ENCODE measurements at regions not wholly inside any gene's neighbourhood (a gene's known extent, or its start where the extent isn't known, plus 50 kb on each side); places are given as distances from the start of the nearest gene placed in this dataset.

DNA sequence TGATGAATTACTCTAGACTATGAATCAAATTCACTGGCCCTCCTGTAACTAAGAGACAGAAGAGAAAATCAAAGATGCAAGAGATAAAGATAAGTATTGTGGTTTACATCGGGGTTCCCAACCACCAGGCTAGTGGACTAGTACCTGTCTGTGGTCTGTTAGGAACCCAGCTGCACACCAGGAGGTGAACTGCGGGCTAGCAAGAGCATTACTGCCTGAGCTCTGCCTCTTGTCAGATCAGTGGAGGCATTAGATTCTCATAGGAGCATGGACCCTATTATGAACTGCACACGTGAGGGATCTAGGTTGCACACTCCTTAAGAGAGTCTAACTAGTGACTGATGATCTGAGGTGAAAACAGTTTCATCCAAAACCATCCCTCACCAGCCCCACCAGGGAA lies 58.9 kb upstream of the DUSP10 start:
- H2BK5ac ChIP-seq (ENCODE audit: low read depth, low read length, poor library complexity) = no peak overlapping the region
- H3K4me3 ChIP-seq (ENCODE audit: low read depth, low read length) = no peak overlapping the region
- no peak overlapping the region for H2BK12ac ChIP-seq (ENCODE audit: low read length)
- H3K4me2 ChIP-seq (ENCODE audit: low read length) = no peak overlapping the region
- no peak overlapping the region for H2BK120ac ChIP-seq (ENCODE audit: insufficient read depth, low read length, poor library complexity)
- H2AFZ ChIP-seq (ENCODE audit: insufficient read depth, low read length, poor library complexity) = no peak overlapping the region
- H3K4ac ChIP-seq (ENCODE audit: low read depth, low read length) = no peak overlapping the region
- H4K8ac ChIP-seq (ENCODE audit: low read depth, low read length) = no peak overlapping the region
- no peak overlapping the region for H3K18ac ChIP-seq (ENCODE audit: low read length)
- WGBS (ENCODE audit: extremely low coverage, insufficient coverage, insufficient read length) = no CpG with 5 or more reads among the region's 3 CpGs
- H2AK5ac ChIP-seq (ENCODE audit: low read length) = no peak overlapping the region
- H4K12ac ChIP-seq (ENCODE audit: low read depth, low read length) = no peak overlapping the region
- H3K79me2 ChIP-seq (ENCODE audit: control insufficient read depth, insufficient read depth, low read length, poor library complexity) = no peaks in the 10 kb centered on the region
- no peak overlapping the region for H4K91ac ChIP-seq (ENCODE audit: low read depth, low read length)
- no peak overlapping the region for H3K23ac ChIP-seq (ENCODE audit: low read length)
- H3K9ac ChIP-seq (ENCODE audit: low read length) = no peak overlapping the region
- no peaks in the 10 kb centered on the region for H3K79me1 ChIP-seq (ENCODE audit: low read length)
- no peaks in the 10 kb centered on the region for H3K27me3 ChIP-seq (ENCODE audit: insufficient read depth, low read length)
- H3K4me1 ChIP-seq (ENCODE audit: control insufficient read depth in 1 of 2, insufficient read depth in 2 of 2, low read length in 2 of 2) = no peaks in the 10 kb centered on the region
- H3K9me3 ChIP-seq (ENCODE audit: insufficient read depth, low read depth, low read length) = no peaks in the 10 kb centered on the region
- no peak overlapping the region for H3K14ac ChIP-seq (ENCODE audit: low read length)
- no peak for DNase-seq
- no peak overlapping the region for H3K27ac ChIP-seq (ENCODE audit: low read depth, low read length)
- H3K36me3 ChIP-seq (ENCODE audit: control insufficient read depth in 1 of 2, insufficient read depth in 2 of 2, low read length in 2 of 2) = no peaks in the 10 kb centered on the region

DNA sequence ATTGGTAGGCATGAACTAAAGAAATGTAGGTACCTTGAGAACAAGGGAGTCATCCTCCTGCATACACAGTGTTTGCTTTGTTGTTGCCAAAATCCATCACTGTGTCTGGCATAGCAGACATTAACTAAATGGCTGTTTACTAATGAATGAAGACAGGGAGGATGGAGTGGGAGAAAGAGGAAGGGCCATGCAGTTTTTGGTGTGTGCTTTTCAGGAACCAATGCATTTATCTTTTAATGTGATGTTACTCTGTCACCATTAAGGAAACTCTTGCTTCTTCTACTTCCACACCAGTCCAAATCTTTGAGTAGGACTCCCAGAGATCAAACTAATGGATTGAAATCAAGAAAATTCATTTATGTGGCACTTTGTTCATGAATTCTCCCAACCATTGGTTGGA lies 55.6 kb upstream of the DUSP10 start:
- H3K23ac ChIP-seq (ENCODE audit: low read length) = no peak overlapping the region
- H3K36me3 ChIP-seq (ENCODE audit: control insufficient read depth in 1 of 2, insufficient read depth in 2 of 2, low read length in 2 of 2) = no peaks in the 10 kb centered on the region
- H3K4me2 ChIP-seq (ENCODE audit: low read length) = no peak overlapping the region
- no peaks in the 10 kb centered on the region for H3K79me2 ChIP-seq (ENCODE audit: control insufficient read depth, insufficient read depth, low read length, poor library complexity)
- H3K4me1 ChIP-seq (ENCODE audit: control insufficient read depth in 1 of 2, insufficient read depth in 2 of 2, low read length in 2 of 2) = no peaks in the 10 kb centered on the region
- H3K27me3 ChIP-seq (ENCODE audit: insufficient read depth, low read length) = no peaks in the 10 kb centered on the region
- H2AK5ac ChIP-seq (ENCODE audit: low read length) = no peak overlapping the region
- no peak overlapping the region for H4K12ac ChIP-seq (ENCODE audit: low read depth, low read length)
- no peak overlapping the region for H2BK12ac ChIP-seq (ENCODE audit: low read length)
- H3K9ac ChIP-seq (ENCODE audit: low read length) = no peak overlapping the region
- H4K91ac ChIP-seq (ENCODE audit: low read depth, low read length) = no peak overlapping the region
- no peak overlapping the region for H3K14ac ChIP-seq (ENCODE audit: low read length)
- H4K8ac ChIP-seq (ENCODE audit: low read depth, low read length) = no peak overlapping the region
- no peak overlapping the region for H2BK120ac ChIP-seq (ENCODE audit: insufficient read depth, low read length, poor library complexity)
- no peak overlapping the region for H3K18ac ChIP-seq (ENCODE audit: low read length)
- H3K4me3 ChIP-seq (ENCODE audit: low read depth, low read length) = no peak overlapping the region
- no peak for DNase-seq
- H3K9me3 ChIP-seq (ENCODE audit: insufficient read depth, low read depth, low read length) = no peaks in the 10 kb centered on the region
- no peak overlapping the region for H3K27ac ChIP-seq (ENCODE audit: low read depth, low read length)
- no peak overlapping the region for H2BK5ac ChIP-seq (ENCODE audit: low read depth, low read length, poor library complexity)
- no peaks in the 10 kb centered on the region for H3K79me1 ChIP-seq (ENCODE audit: low read length)
- no peak overlapping the region for H3K4ac ChIP-seq (ENCODE audit: low read depth, low read length)
- H2AFZ ChIP-seq (ENCODE audit: insufficient read depth, low read length, poor library complexity) = no peak overlapping the region

DNA sequence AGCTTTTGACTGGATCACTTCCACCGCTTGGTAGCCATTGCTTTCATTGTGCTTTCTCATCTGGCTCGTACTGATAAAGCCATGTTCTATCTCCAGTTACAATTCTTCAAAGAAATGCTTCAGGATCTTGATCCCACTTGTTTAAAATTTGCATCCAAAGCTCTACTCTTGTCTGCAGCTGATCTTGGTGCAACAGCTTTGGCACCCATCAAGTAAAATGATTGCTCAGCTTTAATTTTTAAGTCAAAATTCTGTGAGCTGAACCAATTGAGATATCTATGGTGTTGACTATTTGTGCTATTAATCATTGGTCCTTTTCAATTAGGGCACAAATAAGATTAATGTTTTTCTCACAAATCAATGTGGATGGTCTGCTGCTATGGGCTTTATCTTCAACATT lies 54.8 kb upstream of the DUSP10 start:
- Histone ChIP-seq H4K91ac (ENCODE audit: low read depth, low read length) (no peak overlapping the region), H2BK5ac (ENCODE audit: low read depth, low read length, poor library complexity) (no peak overlapping the region), H3K18ac (ENCODE audit: low read length) (no peak overlapping the region), H3K79me1 (ENCODE audit: low read length) (no peaks in the 10 kb centered on the region), H3K4me1 (ENCODE audit: control insufficient read depth in 1 of 2, insufficient read depth in 2 of 2, low read length in 2 of 2) (no peaks in the 10 kb centered on the region), H3K14ac (ENCODE audit: low read length) (no peak overlapping the region), H4K8ac (ENCODE audit: low read depth, low read length) (no peak overlapping the region), H3K36me3 (ENCODE audit: control insufficient read depth in 1 of 2, insufficient read depth in 2 of 2, low read length in 2 of 2) (no peaks in the 10 kb centered on the region), H4K12ac (ENCODE audit: low read depth, low read length) (no peak overlapping the region), H3K4me2 (ENCODE audit: low read length) (no peak overlapping the region), H3K23ac (ENCODE audit: low read length) (no peak overlapping the region), H3K79me2 (ENCODE audit: control insufficient read depth, insufficient read depth, low read length, poor library complexity) (no peaks in the 10 kb centered on the region), H3K4me3 (ENCODE audit: low read depth, low read length) (no peak overlapping the region), H3K27ac (ENCODE audit: low read depth, low read length) (no peak overlapping the region), H2AFZ (ENCODE audit: insufficient read depth, low read length, poor library complexity) (no peak overlapping the region), H3K9ac (ENCODE audit: low read length) (no peak overlapping the region), H3K27me3 (ENCODE audit: insufficient read depth, low read length) (no peaks in the 10 kb centered on the region), H3K9me3 (ENCODE audit: insufficient read depth, low read depth, low read length) (no peaks in the 10 kb centered on the region), H3K4ac (ENCODE audit: low read depth, low read length) (no peak overlapping the region), H2BK120ac (ENCODE audit: insufficient read depth, low read length, poor library complexity) (no peak overlapping the region), H2AK5ac (ENCODE audit: low read length) (no peak overlapping the region), H2BK12ac (ENCODE audit: low read length) (no peak overlapping the region)
- no CpG with 5 or more reads among the region's 2 CpGs for WGBS (ENCODE audit: extremely low coverage, insufficient coverage, insufficient read length)
- DNase-seq = no peak

DNA sequence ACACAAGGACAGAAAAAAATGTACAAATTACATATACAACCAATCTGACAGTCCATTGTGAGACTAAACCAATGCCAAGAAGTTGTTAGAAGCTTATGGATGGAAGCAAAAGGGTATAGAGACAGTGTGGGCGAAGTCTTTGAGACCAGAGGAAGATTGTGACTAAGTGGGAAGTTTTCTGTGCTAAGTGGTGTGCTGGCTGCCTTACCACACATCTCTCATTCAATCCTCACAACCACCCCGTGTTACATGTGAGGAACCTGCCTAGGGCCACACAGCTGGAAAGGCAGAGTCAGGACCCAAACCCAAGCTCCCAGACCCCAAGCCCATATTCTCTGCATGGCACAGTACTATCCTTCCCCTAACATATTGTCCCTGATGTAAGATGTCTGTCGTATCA lies 53.5 kb upstream of the DUSP10 start:
- no peak overlapping the region for H3K27ac ChIP-seq (ENCODE audit: low read depth, low read length)
- no peak overlapping the region for H4K91ac ChIP-seq (ENCODE audit: low read depth, low read length)
- no peak overlapping the region for H3K18ac ChIP-seq (ENCODE audit: low read length)
- H3K9me3 ChIP-seq (ENCODE audit: insufficient read depth, low read depth, low read length) = no peaks in the 10 kb centered on the region
- H3K4me1 ChIP-seq (ENCODE audit: control insufficient read depth in 1 of 2, insufficient read depth in 2 of 2, low read length in 2 of 2) = no peaks in the 10 kb centered on the region
- no peak overlapping the region for H2BK5ac ChIP-seq (ENCODE audit: low read depth, low read length, poor library complexity)
- H2BK12ac ChIP-seq (ENCODE audit: low read length) = no peak overlapping the region
- no peaks in the 10 kb centered on the region for H3K27me3 ChIP-seq (ENCODE audit: insufficient read depth, low read length)
- no peaks in the 10 kb centered on the region for H3K36me3 ChIP-seq (ENCODE audit: control insufficient read depth in 1 of 2, insufficient read depth in 2 of 2, low read length in 2 of 2)
- no peak overlapping the region for H4K8ac ChIP-seq (ENCODE audit: low read depth, low read length)
- DNase-seq = no peak
- no peaks in the 10 kb centered on the region for H3K79me1 ChIP-seq (ENCODE audit: low read length)
- no peak overlapping the region for H3K23ac ChIP-seq (ENCODE audit: low read length)
- no peak overlapping the region for H3K4ac ChIP-seq (ENCODE audit: low read depth, low read length)
- H3K14ac ChIP-seq (ENCODE audit: low read length) = no peak overlapping the region
- no peak overlapping the region for H2AFZ ChIP-seq (ENCODE audit: insufficient read depth, low read length, poor library complexity)
- WGBS (ENCODE audit: extremely low coverage, insufficient coverage, insufficient read length) = no CpG with 5 or more reads among the region's 3 CpGs
- no peak overlapping the region for H3K9ac ChIP-seq (ENCODE audit: low read length)
- H3K4me2 ChIP-seq (ENCODE audit: low read length) = no peak overlapping the region
- no peak overlapping the region for H2AK5ac ChIP-seq (ENCODE audit: low read length)
- H4K12ac ChIP-seq (ENCODE audit: low read depth, low read length) = no peak overlapping the region
- H3K79me2 ChIP-seq (ENCODE audit: control insufficient read depth, insufficient read depth, low read length, poor library complexity) = no peaks in the 10 kb centered on the region
- no peak overlapping the region for H2BK120ac ChIP-seq (ENCODE audit: insufficient read depth, low read length, poor library complexity)
- no peak overlapping the region for H3K4me3 ChIP-seq (ENCODE audit: low read depth, low read length)

DNA sequence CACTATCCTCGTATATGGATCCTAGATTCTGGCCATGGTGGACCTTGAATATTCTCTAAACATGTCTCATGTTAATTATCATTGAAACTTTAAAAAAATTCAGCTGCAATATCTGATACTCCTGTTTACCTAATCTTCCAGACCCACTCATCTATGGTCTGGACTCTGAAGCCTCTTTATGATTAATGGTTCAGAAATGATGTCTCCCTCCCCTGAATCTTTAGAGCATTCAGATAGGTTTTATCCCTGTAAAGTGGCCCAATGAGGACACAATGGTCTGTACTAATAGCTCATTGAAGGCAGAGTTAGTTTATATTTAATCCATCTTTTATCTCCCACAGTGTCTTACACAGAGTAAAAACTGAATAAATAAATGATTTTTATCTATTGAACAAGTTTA lies 53.0 kb upstream of the DUSP10 start:
- Histone ChIP-seq H3K4me3 (ENCODE audit: low read depth, low read length) (no peak overlapping the region), H2AFZ (ENCODE audit: insufficient read depth, low read length, poor library complexity) (no peak overlapping the region), H3K23ac (ENCODE audit: low read length) (no peak overlapping the region), H2BK120ac (ENCODE audit: insufficient read depth, low read length, poor library complexity) (no peak overlapping the region), H4K12ac (ENCODE audit: low read depth, low read length) (no peak overlapping the region), H4K91ac (ENCODE audit: low read depth, low read length) (no peak overlapping the region), H4K8ac (ENCODE audit: low read depth, low read length) (no peak overlapping the region), H3K27me3 (ENCODE audit: insufficient read depth, low read length) (no peaks in the 10 kb centered on the region), H3K9me3 (ENCODE audit: insufficient read depth, low read depth, low read length) (no peaks in the 10 kb centered on the region), H2AK5ac (ENCODE audit: low read length) (no peak overlapping the region), H2BK12ac (ENCODE audit: low read length) (no peak overlapping the region), H3K18ac (ENCODE audit: low read length) (no peak overlapping the region), H3K4ac (ENCODE audit: low read depth, low read length) (no peak overlapping the region), H3K4me1 (ENCODE audit: control insufficient read depth in 1 of 2, insufficient read depth in 2 of 2, low read length in 2 of 2) (no peaks in the 10 kb centered on the region), H2BK5ac (ENCODE audit: low read depth, low read length, poor library complexity) (no peak overlapping the region), H3K79me1 (ENCODE audit: low read length) (no peaks in the 10 kb centered on the region), H3K36me3 (ENCODE audit: control insufficient read depth in 1 of 2, insufficient read depth in 2 of 2, low read length in 2 of 2) (no peaks in the 10 kb centered on the region), H3K9ac (ENCODE audit: low read length) (no peak overlapping the region), H3K4me2 (ENCODE audit: low read length) (no peak overlapping the region), H3K79me2 (ENCODE audit: control insufficient read depth, insufficient read depth, low read length, poor library complexity) (no peaks in the 10 kb centered on the region), H3K14ac (ENCODE audit: low read length) (no peak overlapping the region), H3K27ac (ENCODE audit: low read depth, low read length) (no peak overlapping the region)
- no CpG with 5 or more reads among the region's 1 CpG for WGBS (ENCODE audit: extremely low coverage, insufficient coverage, insufficient read length)
- no peak for DNase-seq
